Neuronal stem cell (in vitro differentiated cells): ENCODE measurements at regions not wholly inside any gene's neighbourhood (a gene's known extent, or its start where the extent isn't known, plus 50 kb on each side); places are given as distances from the start of the nearest gene placed in this dataset.

ENCODE experiments used
- DNase-seq: peaks from one replicate; pipeline ENCODE4 v3.0.0-alpha.2; 2013; ENCODE audit warnings: low spot score
- H2AFZ ChIP-seq: one replicate; pipeline ENCODE4 v1.6.1; 2013; ENCODE audit warnings: mild to moderate bottlenecking, low read length, inconsistent platforms
- H2AK5ac ChIP-seq: 2 replicates; pipeline ENCODE4 v1.6.1; 2013; ENCODE audit warnings: low read depth, mild to moderate bottlenecking, inconsistent platforms, low read length, moderate library complexity, mixed read lengths
- H2BK120ac ChIP-seq: 2 replicates; pipeline ENCODE4 v1.6.1; 2013; ENCODE audit warnings: low read depth, mild to moderate bottlenecking, inconsistent platforms, low read length, moderate library complexity, mixed read lengths
- H2BK12ac ChIP-seq: one replicate; pipeline ENCODE4 v1.6.1; 2013; ENCODE audit warnings: low read length, inconsistent platforms
- H2BK15ac ChIP-seq: 2 replicates; pipeline ENCODE4 v1.6.1; 2013; ENCODE audit warnings: mild to moderate bottlenecking, low read length, inconsistent platforms, mixed read lengths
- H2BK5ac ChIP-seq: one replicate; pipeline ENCODE4 v1.6.1; 2013; ENCODE audit warnings: inconsistent platforms, mild to moderate bottlenecking, low read length, moderate library complexity
- H3K14ac ChIP-seq: one replicate; pipeline ENCODE4 v1.6.1; 2013; ENCODE audit warnings: low read length, inconsistent platforms
- H3K18ac ChIP-seq: 2 replicates; pipeline ENCODE4 v1.6.1; 2013; ENCODE audit warnings: low read length, inconsistent platforms
- H3K23ac ChIP-seq: 2 replicates; pipeline ENCODE4 v1.6.1; 2013; ENCODE audit warnings: low read depth, mild to moderate bottlenecking, mixed read lengths, low read length, inconsistent platforms; ENCODE audit not compliant: poor library complexity
- H3K27ac ChIP-seq: replicated peaks from 3 replicates; pipeline ENCODE4 v1.5.1; 2013; ENCODE audit warnings: low read length, inconsistent platforms
- H3K27me3 ChIP-seq, 3 experiments: 2 replicates each; pipeline ENCODE4 v1.6.1; 2013; ENCODE audit warnings: low read length in 3 of 3, mild to moderate bottlenecking in 2 of 3, inconsistent platforms in 1 of 3, low read depth in 1 of 3, mixed read lengths in 1 of 3, moderate library complexity in 1 of 3; ENCODE audit not compliant: control insufficient read depth in 3 of 3, insufficient read depth in 3 of 3
- H3K36me3 ChIP-seq, 2 donors: replicated peaks in 1 of 2; 2 replicates each; pipeline ENCODE4 v1.6.1; 2013; ENCODE audit warnings: low read length in 2 of 2; ENCODE audit not compliant: control insufficient read depth in 2 of 2, insufficient read depth in 2 of 2
- H3K4ac ChIP-seq: 2 replicates; pipeline ENCODE4 v1.6.1; 2013; ENCODE audit warnings: inconsistent platforms, mild to moderate bottlenecking, low read length, moderate library complexity
- H3K4me1 ChIP-seq, 2 donors: 1 replicate in 1 of 2; 2 replicates in 1 of 2; pipeline ENCODE4 v1.6.1; 2013; ENCODE audit warnings: low read length in 2 of 2, low read depth in 1 of 2; ENCODE audit not compliant: control insufficient read depth in 2 of 2, insufficient read depth in 1 of 2
- H3K4me2 ChIP-seq: one replicate; pipeline ENCODE4 v1.6.1; 2013; ENCODE audit warnings: mild to moderate bottlenecking, low read length, inconsistent platforms; ENCODE audit not compliant: insufficient read depth, poor library complexity, severe bottlenecking
- H3K4me3 ChIP-seq, 2 donors: 2 replicates each; pipeline ENCODE4 v1.5.1; 2013; ENCODE audit warnings: low read length in 2 of 2, mild to moderate bottlenecking in 2 of 2, inconsistent platforms in 1 of 2, moderate library complexity in 1 of 2
- H3K79me1 ChIP-seq: one replicate; pipeline ENCODE4 v1.6.1; 2013; ENCODE audit warnings: low read depth, mild to moderate bottlenecking, inconsistent platforms, low read length, moderate library complexity
- H3K9ac ChIP-seq: one replicate; pipeline ENCODE4 v1.6.1; 2013; ENCODE audit warnings: mild to moderate bottlenecking, low read depth, low read length, inconsistent platforms; ENCODE audit not compliant: poor library complexity
- H3K9me3 ChIP-seq, 2 donors: replicated peaks in 1 of 2; 2 replicates each; pipeline versions ENCODE3 to v1.6.1; 2013; ENCODE audit warnings: low read length in 2 of 2, mild to moderate bottlenecking in 2 of 2, inconsistent platforms in 1 of 2, low read depth in 1 of 2, mixed read lengths in 1 of 2, moderate library complexity in 1 of 2; ENCODE audit not compliant: control insufficient read depth in 2 of 2, insufficient read depth in 1 of 2
- H4K8ac ChIP-seq: one replicate; pipeline ENCODE4 v1.6.1; 2013; ENCODE audit warnings: low read depth, mild to moderate bottlenecking, inconsistent platforms, low read length, moderate library complexity
- H4K91ac ChIP-seq: one replicate; pipeline ENCODE4 v1.6.1; 2013; ENCODE audit warnings: low read length, low read depth, mild to moderate bottlenecking, inconsistent platforms; ENCODE audit not compliant: poor library complexity
- WGBS, 2 donors: extraction: QIAGEN DNeasy Blood & Tissue Kit; methylation state at CpG; one replicate each; pipeline ENCODE4 v1.1.7; 2013; ENCODE audit warnings: missing lambda C conversion rate in 2 of 2, mixed read lengths in 1 of 2; ENCODE audit not compliant: insufficient read length in 2 of 2, insufficient replicate concordance in 1 of 2; ENCODE audit errors: extremely low coverage in 2 of 2; 5-methylcytosine and 5-hydroxymethylcytosine counted together

GRCh38 chr12:77368379-77368778 lies 303.0 kb upstream of the E2F7 start:
- Histone ChIP-seq H4K8ac (no peak overlapping the region), H2BK12ac (no peak overlapping the region), H2BK15ac (no peak overlapping the region), H3K79me1 (no peaks in the 10 kb centered on the region), H3K4me1 (peaks cover 4 to 5% of the 10 kb centered on the region in 2 donors), H2BK5ac (no peak overlapping the region), H3K23ac (no peak overlapping the region), H3K9ac (no peak overlapping the region), H3K27me3 (no peaks in the 10 kb centered on the region), H3K14ac (no peak overlapping the region), H3K18ac (no peak overlapping the region), H3K27ac (no peak overlapping the region), H3K4ac (no peak overlapping the region), H3K4me2 (no peak overlapping the region), H3K9me3 (no peaks in the 10 kb centered on the region), H3K36me3 (no peaks in the 10 kb centered on the region), H2BK120ac (no peak overlapping the region), H3K4me3 (no peak overlapping the region), H2AFZ (no peak overlapping the region), H2AK5ac (no peak overlapping the region), H4K91ac (no peak overlapping the region)
- no CpG with 5 or more reads among the region's 2 CpGs for WGBS, 2 donors
- DNase-seq = no peak

- 100% methylated on average over 1 of the region's 2 CpGs; no CpG with 5 or more reads in 1 of the 2 donors for WGBS, 2 donors
- H3K27ac ChIP-seq = no peak overlapping the region
Measured at GRCh38 chr12:77366616-77367015, 301.2 kb upstream of the E2F7 start.

GRCh38 chr12:77364400-77364799 lies 299.0 kb upstream of the E2F7 start:
- WGBS, 2 donors = no CpG with 5 or more reads among the region's 1 CpG
- no peaks in the 10 kb centered on the region for H3K79me1 ChIP-seq
- no peak overlapping the region for H2BK5ac ChIP-seq
- H3K27me3 ChIP-seq = no peaks in the 10 kb centered on the region
- H4K91ac ChIP-seq = no peak overlapping the region
- no peak overlapping the region for H3K18ac ChIP-seq
- H2BK15ac ChIP-seq = no peak overlapping the region
- no peaks in the 10 kb centered on the region for H3K36me3 ChIP-seq
- DNase-seq = no peak
- H2AFZ ChIP-seq = peak overlapping the region; percentile 38
- no peak overlapping the region for H3K4me2 ChIP-seq
- H2BK12ac ChIP-seq = no peak overlapping the region
- H3K14ac ChIP-seq = no peak overlapping the region
- no peak overlapping the region for H3K23ac ChIP-seq
- no peak overlapping the region for H3K27ac ChIP-seq
- H4K8ac ChIP-seq = no peak overlapping the region
- no peak overlapping the region for H2BK120ac ChIP-seq
- no peaks in the 10 kb centered on the region for H3K9me3 ChIP-seq
- peaks cover 3 to 12% of the 10 kb centered on the region in 2 donors for H3K4me1 ChIP-seq
- no peak overlapping the region for H2AK5ac ChIP-seq
- no peak overlapping the region for H3K4ac ChIP-seq
- no peak overlapping the region for H3K9ac ChIP-seq
- no peak overlapping the region for H3K4me3 ChIP-seq

More at GRCh38 chr12:77366616-77367015, 301.2 kb upstream of the E2F7 start:
- H3K23ac ChIP-seq = no peak overlapping the region
- no peak overlapping the region for H2BK15ac ChIP-seq
- H3K4me3 ChIP-seq = no peak overlapping the region
- H2AK5ac ChIP-seq = no peak overlapping the region
- H2AFZ ChIP-seq = no peak overlapping the region
- no peak overlapping the region for H3K9ac ChIP-seq
- H4K8ac ChIP-seq = no peak overlapping the region
- no peak overlapping the region for H3K4ac ChIP-seq
- H3K79me1 ChIP-seq = no peaks in the 10 kb centered on the region
- no peaks in the 10 kb centered on the region for H3K9me3 ChIP-seq
- H3K14ac ChIP-seq = no peak overlapping the region
- no peak overlapping the region for H3K4me2 ChIP-seq
- no peak overlapping the region for H2BK5ac ChIP-seq
- no peaks in the 10 kb centered on the region for H3K27me3 ChIP-seq
- H3K18ac ChIP-seq = no peak overlapping the region
- DNase-seq = no peak
- H4K91ac ChIP-seq = no peak overlapping the region
- H2BK12ac ChIP-seq = no peak overlapping the region
- H3K36me3 ChIP-seq = no peaks in the 10 kb centered on the region
- no peak overlapping the region for H2BK120ac ChIP-seq
- peaks cover 5 to 17% of the 10 kb centered on the region in 2 donors for H3K4me1 ChIP-seq

GRCh38 chr12:77362509-77363210 lies 297.3 kb upstream of the E2F7 start:
- peaks cover 3 to 12% of the 10 kb centered on the region in 2 donors for H3K4me1 ChIP-seq
- no peaks in the 10 kb centered on the region for H3K9me3 ChIP-seq
- no peak overlapping the region for H4K91ac ChIP-seq
- no CpG with 5 or more reads among the region's 7 CpGs for WGBS, 2 donors
- no peak overlapping the region for H3K4ac ChIP-seq
- H2AFZ ChIP-seq = no peak overlapping the region
- H2BK5ac ChIP-seq = no peak overlapping the region
- no peak overlapping the region for H2BK15ac ChIP-seq
- H4K8ac ChIP-seq = no peak overlapping the region
- no peaks in the 10 kb centered on the region for H3K27me3 ChIP-seq
- H3K14ac ChIP-seq = no peak overlapping the region
- no peak overlapping the region for H2BK12ac ChIP-seq
- no peak overlapping the region for H3K23ac ChIP-seq
- H3K4me3 ChIP-seq = no peak overlapping the region
- H3K9ac ChIP-seq = no peak overlapping the region
- DNase-seq = no peak
- no peak overlapping the region for H2AK5ac ChIP-seq
- H3K27ac ChIP-seq = no peak overlapping the region
- no peaks in the 10 kb centered on the region for H3K79me1 ChIP-seq
- no peaks in the 10 kb centered on the region for H3K36me3 ChIP-seq
- no peak overlapping the region for H2BK120ac ChIP-seq
- no peak overlapping the region for H3K18ac ChIP-seq
- no peak overlapping the region for H3K4me2 ChIP-seq
